ENCODE measurements at regions not wholly inside any gene's neighbourhood (a gene's known extent, or its start where the extent isn't known, plus 50 kb on each side); places are given as distances from the start of the nearest gene placed in this dataset.

GRCh38 chrX:69374569-69374968, 129.6 kb upstream of the NALF2 start:
- TF ChIP-seq CTCF (IDR thresholded peaks at IDR 0.05) (no peak), POLR2A (IDR thresholded peaks at IDR 0.05; ENCODE audit: low read depth) (no peak)

Measured in esophagus muscularis mucosa (tissue), 3 donors.